Left cardiac atrium (tissue), 4 donors: ENCODE measurements at regions not wholly inside any gene's neighbourhood (a gene's known extent, or its start where the extent isn't known, plus 50 kb on each side); places are given as distances from the start of the nearest gene placed in this dataset.
"Not testable (repeated sequence)": the region's sequence is repeated elsewhere in the genome, so short reads cannot be mapped to it uniquely, and the experiment has no call there.

ENCODE experiments used
- ATAC-seq, 2 donors: fragments of 200-7000 bp; cut with Tn5 transposase; one replicate each; pipeline ENCODE4 v1.9.1; 2020; ENCODE audit warnings: mild to moderate bottlenecking in 2 of 2, moderate library complexity in 2 of 2
- DNase-seq: peaks from one replicate; pipeline ENCODE4 v3.0.0-alpha.2; 2020
- intact Hi-C, 2 donors: fragments of 100-400 bp; cut with DNase I; formaldehyde crosslinking; loops; one replicate each; pipeline versions ENCODE4 v1.14.1 to v1.15.1; 2022 to 2023
- donor health status: DM: no; HTN: yes; CAD: no.
- donor health status: DM: no; HTN: yes; CAD: no; lungs with severe emphysema.
- donor health status: DM: yes; HTN: yes; CAD: no.
- donor health status: Dilated cardiomyopathy.

GRCh38 chr12:92404259-92404894 is 258.7 kb upstream of the BTG1 start:
- ATAC-seq: no peak
- intact Hi-C loops: loop anchor here in 1 of 2 donors (10.0 kb wide), 1 partner anchor 160 kb away; no protein-coding TSS in a partner anchor
- DNase-seq: no peak

DNA sequence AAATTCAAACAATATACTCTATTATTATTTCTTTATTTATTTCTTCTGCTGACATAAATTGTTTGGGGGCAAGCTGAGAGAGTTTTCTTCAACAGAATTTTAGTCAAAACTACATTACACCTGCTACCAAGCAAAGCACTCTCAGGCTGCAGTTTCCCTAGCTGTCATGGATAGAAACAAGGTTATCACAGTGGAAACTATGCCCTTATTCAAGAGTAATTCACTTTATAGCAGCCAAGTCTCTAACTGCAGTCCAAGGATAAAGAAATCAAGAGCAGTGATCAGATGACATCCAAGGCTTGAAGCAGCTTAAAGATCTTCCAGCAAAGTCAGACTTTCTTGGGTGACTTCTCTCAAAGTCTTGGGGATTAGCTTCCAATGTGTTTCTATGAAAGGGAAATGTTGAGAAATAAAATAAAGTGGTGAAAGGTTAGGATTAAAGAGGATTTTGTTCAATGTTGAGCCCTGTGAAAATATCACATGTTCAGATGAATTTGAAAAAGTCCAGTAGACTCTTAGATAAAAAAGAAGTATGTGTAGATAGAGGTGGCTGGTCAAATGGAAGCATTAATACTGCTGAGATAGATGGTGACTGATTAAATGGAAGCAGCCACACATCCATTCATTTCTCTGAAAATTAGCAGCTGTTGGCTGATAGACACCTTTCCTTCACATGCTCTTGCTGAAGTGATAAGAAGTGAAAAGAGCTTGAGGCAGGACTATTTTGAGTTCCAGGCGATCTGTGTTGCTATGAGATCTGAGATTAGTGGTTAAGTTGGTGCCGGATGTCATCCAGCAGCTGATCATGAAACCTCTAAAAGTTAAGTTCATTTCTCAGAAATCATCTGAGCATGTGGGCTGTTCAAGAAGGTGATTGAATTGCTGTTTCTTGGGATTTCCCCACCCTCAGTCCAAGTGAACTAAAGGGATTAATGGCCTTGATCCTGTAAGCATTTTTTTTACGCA is 257.8 kb upstream of the BTG1 start:
- ATAC-seq: peak; percentile 39 to 68
- intact Hi-C loops: loop anchor here in 1 of 2 donors (10.0 kb wide), 1 partner anchor 159 kb away; no protein-coding TSS in a partner anchor

DNA sequence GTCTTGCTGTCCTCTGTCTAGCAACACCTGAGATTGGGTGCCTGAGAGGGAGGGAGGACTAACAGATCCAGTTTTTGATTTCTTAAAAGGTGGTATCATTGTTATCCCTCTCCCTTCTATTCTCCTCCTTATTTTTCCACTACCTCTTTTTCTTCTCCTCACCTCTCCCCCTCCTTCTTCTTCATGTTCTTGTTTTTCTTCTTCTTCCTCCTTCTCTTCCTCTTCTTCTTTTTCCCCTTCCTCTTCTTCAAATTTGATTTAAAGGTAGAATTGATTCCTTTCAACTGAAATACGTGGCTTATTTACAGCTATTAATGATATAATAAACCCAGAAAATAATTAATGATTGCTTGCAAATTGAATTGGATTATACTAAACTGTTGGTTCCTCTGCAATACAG is 256.8 kb upstream of the BTG1 start:
- ATAC-seq (no peak), DNase-seq (no peak)
- intact Hi-C loops: loop anchor here in 1 of 2 donors (10.0 kb wide), 1 partner anchor 158 kb away; no protein-coding TSS in a partner anchor

More for the DNA sequence above, 257.8 kb upstream of the BTG1 start:
- DNase-seq: no peak

DNA sequence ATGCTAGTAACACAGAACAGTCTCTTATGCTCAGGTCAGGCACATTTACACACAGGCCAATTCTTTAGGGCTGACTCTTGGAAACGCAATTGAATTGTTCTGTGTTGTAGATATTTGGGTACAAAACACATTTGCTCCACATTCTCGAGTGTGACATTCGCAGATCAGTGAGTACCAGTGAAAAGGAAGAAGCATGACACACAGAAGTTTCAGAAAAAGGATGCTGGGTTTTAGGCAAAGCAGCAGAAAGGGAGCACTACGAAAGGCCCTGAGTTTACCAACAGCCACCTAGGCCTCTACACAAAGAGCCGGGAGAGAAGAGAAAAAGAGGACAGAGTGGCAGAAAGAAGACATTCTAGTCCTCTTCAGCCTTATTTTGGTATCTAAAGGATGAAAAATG is 254.4 kb upstream of the BTG1 start:
- intact Hi-C loops: loop anchor here in 1 of 2 donors (10.0 kb wide), 1 partner anchor 155 kb away; no protein-coding TSS in a partner anchor
- no peak for ATAC-seq
- no peak for DNase-seq

GRCh38 chr12:92398565-92399309 is 253.1 kb upstream of the BTG1 start:
- ATAC-seq: peak; percentile 39 to 44

GRCh38 chr12:92396647-92397252 is 251.1 kb upstream of the BTG1 start:
- no peak for DNase-seq
- ATAC-seq: peak in 1 of 2 donors; percentile 35
- intact Hi-C loops: no loop called here

More at GRCh38 chr12:92398565-92399309, 253.1 kb upstream of the BTG1 start:
- intact Hi-C loops: no loop called here
- no peak for DNase-seq

DNA sequence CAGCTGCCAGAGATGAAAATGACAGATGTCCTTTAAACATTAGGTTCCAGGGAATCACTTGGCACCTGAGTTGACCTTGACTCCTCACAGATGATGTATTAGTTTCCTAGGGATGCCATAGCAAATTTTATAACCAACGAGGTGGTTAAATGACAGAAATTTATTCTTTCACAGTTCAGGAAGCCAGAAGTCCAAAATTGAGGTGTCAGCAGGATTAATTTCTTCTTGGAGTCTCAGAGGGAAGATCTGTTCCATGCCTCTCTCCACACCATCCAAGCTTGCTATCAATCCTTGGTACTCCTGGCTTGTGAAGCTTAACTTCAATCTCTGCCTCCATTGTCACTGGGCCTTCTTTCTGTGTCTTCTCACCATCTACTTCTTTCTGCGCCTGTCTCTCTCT is 249.7 kb upstream of the BTG1 start:
- DNase-seq (no peak), ATAC-seq (no peak)
- intact Hi-C loops: no loop called here

GRCh38 chr12:92394895-92395294 is 249.2 kb upstream of the BTG1 start:
- intact Hi-C loops: no loop called here
- ATAC-seq: no peak
- DNase-seq: no peak

GRCh38 chr12:92393504-92393903 is 247.9 kb upstream of the BTG1 start:
- ATAC-seq: no peak
- no peak for DNase-seq
- intact Hi-C loops: no loop called here

GRCh38 chr12:92391726-92392125 is 246.1 kb upstream of the BTG1 start:
- DNase-seq, intact Hi-C loops, ATAC-seq: not testable (repeated sequence)

GRCh38 chr12:92389466-92389865 is 243.8 kb upstream of the BTG1 start:
- ATAC-seq (no peak), DNase-seq (no peak)
- intact Hi-C loops: no loop called here

GRCh38 chr12:92385296-92385695 is 239.7 kb upstream of the BTG1 start:
- DNase-seq (no peak), ATAC-seq (no peak)
- intact Hi-C loops: no loop called here

DNA sequence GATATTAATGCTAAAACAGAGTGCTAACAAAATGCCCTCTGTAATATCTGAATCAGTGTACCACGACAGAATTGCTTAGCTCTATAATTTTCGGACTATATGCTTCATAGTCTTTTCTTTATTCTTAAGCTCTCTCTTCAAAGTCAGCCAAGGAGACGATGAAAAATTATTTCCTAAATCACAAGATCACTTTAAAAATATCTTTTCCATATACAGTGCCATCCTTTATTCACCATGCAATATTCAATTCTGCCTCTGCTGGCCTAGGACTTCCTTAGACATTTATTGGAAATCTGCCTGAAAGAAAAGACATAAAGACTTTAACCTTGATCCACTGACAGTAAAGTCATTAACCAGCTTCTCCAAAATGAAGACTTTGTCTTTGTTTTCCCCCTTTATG is 238.9 kb upstream of the BTG1 start:
- intact Hi-C loops: no loop called here
- ATAC-seq: no peak
- DNase-seq: no peak

- intact Hi-C loops: no loop called here
These were observed 236.8 kb upstream of the BTG1 start for GRCh38 chr12:92382383-92382878.

GRCh38 chr12:92381856-92382255 is 236.2 kb upstream of the BTG1 start:
- ATAC-seq (no peak), DNase-seq (no peak)
- intact Hi-C loops: no loop called here

More at GRCh38 chr12:92382383-92382878, 236.8 kb upstream of the BTG1 start:
- ATAC-seq: peak; percentile 31 to 36
- no peak for DNase-seq

DNA sequence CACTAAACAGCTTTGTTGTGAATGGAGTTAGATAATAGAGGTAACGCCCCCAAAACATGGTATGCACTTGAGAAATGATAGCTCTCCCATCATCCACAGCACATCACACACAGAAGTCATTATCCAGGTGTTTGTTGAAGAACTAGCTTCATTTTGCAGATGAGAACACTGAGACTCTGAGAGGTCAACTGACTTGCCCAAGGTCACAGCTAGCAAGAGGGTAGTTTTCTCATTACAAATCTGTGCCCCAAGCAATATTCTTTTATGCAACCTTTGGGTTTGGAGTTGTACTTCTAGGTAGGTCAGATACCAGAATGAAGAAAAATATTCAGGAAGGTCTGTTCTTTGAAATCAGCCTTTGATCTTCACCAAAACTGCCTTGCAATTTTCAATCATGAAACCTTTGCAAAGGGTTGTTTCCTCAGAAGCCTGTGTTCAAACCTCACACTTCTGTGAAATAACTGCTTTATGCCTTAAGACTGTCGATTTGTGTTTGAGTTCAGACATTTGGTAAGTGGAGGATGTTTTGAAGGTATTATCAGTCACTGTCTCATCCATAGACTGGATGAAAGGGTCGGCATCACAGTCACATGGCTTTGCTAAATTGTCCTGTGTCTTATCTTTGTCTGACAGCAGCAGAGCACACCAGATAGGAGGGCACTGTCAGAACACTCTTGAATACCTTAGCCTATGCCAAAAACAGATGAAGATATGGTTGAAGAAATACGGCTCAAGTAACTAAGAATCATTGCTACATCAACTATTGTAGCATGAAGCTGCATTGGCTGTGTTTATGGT is 233.2 kb upstream of the BTG1 start:
- ATAC-seq: peak; percentile 82 to 91
- intact Hi-C loops: no loop called here
- no peak for DNase-seq

DNA sequence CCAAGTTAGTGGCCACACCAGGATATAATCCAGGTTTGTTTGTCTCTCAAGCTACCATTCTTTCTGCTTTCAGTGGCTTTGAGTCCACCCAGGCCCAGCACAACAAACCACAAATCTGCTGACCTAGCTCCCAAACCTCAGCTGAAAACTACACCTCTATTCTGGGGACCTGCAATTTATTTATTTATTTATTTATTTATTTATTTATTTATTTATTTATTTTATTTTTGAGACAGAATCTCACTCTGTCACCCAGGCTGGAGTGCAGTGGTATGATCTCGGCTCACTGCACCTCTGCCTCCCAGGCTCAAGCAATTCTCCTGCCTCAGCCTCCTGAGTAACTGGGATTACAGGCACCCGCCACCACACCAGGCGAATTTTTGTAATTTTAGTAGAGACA is 229.9 kb upstream of the BTG1 start:
- ATAC-seq, intact Hi-C loops, DNase-seq: not testable (repeated sequence)

- intact Hi-C loops: no loop called here
- ATAC-seq (no peak), DNase-seq (no peak)
These were observed 225.2 kb upstream of the BTG1 start for GRCh38 chr12:92370828-92371227.
